Lung (tissue), 11 donors: ENCODE measurements at regions not wholly inside any gene's neighbourhood (a gene's known extent, or its start where the extent isn't known, plus 50 kb on each side); places are given as distances from the start of the nearest gene placed in this dataset.

Experiments
- ATAC-seq: fragments of 200-7000 bp; cut with Tn5 transposase; one replicate; pipeline ENCODE4 v1.9.1; 2020; ENCODE audit warnings: moderate number of reproducible peaks; ENCODE audit not compliant: insufficient read depth, low FRiP score
- DNase-seq, 3 donors: peaks; one replicate each; pipeline ENCODE4 v3.0.0-alpha.2; 2013 to 2017
- H3K27ac ChIP-seq, 2 donors: one replicate each; pipeline ENCODE4 v1.5.1; 2013; ENCODE audit warnings: mild to moderate bottlenecking in 2 of 2, moderate library complexity in 2 of 2, control low read depth in 1 of 2, inconsistent platforms in 1 of 2, low read depth in 1 of 2, low read length in 1 of 2
- H3K27me3 ChIP-seq, 3 donors: one replicate each; pipeline ENCODE4 v1.5.1; 2013; ENCODE audit warnings: low read length in 2 of 3; ENCODE audit not compliant: control insufficient read depth in 3 of 3, insufficient read depth in 3 of 3
- H3K36me3 ChIP-seq, 4 donors: one replicate each; pipeline ENCODE4 v1.5.1; 2013; ENCODE audit warnings: low read length in 4 of 4, mild to moderate bottlenecking in 1 of 4, moderate library complexity in 1 of 4; ENCODE audit not compliant: control insufficient read depth in 4 of 4, insufficient read depth in 4 of 4
- H3K4me1 ChIP-seq, 5 donors: one replicate each; pipeline ENCODE4 v1.5.1; 2013; ENCODE audit warnings: low read length in 5 of 5, mild to moderate bottlenecking in 2 of 5, moderate library complexity in 1 of 5; ENCODE audit not compliant: control insufficient read depth in 5 of 5, insufficient read depth in 5 of 5
- H3K4me3 ChIP-seq: one replicate; pipeline ENCODE4 v1.5.1; 2013; ENCODE audit warnings: mild to moderate bottlenecking, control low read depth, moderate library complexity
- H3K9ac ChIP-seq, 2 donors: one replicate each; pipeline ENCODE4 v1.5.1; 2013; ENCODE audit warnings: low read length in 2 of 2, control low read depth in 1 of 2; ENCODE audit not compliant: insufficient read depth in 1 of 2
- H3K9me3 ChIP-seq, 4 donors: one replicate each; pipeline ENCODE4 v1.5.1; 2013; ENCODE audit warnings: low read length in 3 of 4, mild to moderate bottlenecking in 1 of 4, moderate library complexity in 1 of 4; ENCODE audit not compliant: control insufficient read depth in 4 of 4, insufficient read depth in 3 of 4
- WGBS, 2 donors: extraction: QIAGEN DNeasy Blood & Tissue Kit; methylation state at CpG; one replicate each; pipeline ENCODE4 v1.1.7; 2013; 5-methylcytosine and 5-hydroxymethylcytosine counted together
- TF ChIP-seq, protein P1 (sequence below): IDR thresholded peaks from 2 replicates; pipeline ENCODE4 v1.5.1; 2012; ENCODE audit warnings: mild to moderate bottlenecking; ENCODE audit errors: control extremely low read depth, extremely low read depth
- donor health status: control.
- donor health status: control.
- donor health status: Bipolar disorder and iron deficiency.
- donor health status: healthy.
- donor health status: DM: yes; HTN: yes; CAD: no.

DNA sequence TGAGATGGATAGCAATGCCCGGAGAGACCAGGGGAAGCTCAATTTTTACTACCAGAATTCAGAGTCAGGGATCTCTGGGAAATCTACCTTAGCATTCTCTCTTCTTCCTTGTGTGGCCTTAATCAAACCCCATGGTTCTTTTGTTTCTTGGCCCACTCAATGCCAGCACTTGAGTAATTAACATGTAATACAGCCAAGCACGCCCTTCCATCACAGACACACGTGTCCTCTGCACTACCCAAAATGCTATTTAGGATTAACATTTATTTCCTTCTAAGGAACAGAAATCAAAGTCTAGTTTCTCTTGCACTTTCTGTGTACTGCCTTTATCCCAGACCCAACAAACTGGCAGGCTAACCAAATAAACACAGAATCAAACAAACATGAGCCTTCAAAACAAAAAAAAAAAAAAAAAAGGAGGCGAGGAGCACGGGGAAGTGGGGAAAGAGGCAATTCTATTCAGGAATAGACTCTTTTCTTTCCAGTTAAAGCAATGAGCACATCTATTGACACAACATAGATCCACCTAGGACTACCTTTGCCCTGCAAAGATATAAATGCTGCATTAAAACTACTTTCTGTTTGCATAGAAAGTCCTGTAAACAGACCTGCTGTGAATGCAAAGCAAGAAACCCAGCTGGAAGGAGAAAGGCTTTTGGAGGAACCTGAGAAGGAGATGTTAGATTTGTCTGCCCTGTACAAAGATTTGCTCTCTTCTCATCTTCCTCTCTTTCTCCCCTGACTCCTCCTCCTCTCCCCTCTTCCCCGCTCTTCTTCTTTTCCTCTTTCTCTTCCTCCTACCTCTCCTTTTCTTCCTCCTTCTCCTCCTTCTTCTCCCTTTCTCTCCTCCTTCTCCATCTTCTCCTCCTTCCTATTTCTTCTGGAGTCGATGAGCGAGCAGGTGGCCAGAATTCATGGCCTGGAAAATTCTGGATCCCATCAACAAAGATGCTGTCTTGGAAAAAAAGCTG is 294.4 kb downstream of the NPIPA8 start:
- DNase-seq (no peak), ATAC-seq (no peak)
- H3K27me3 ChIP-seq = peaks cover 0 to 3% (median 0%) of the 10 kb centered on the region in 3 donors
- H3K36me3 ChIP-seq = no peaks in the 10 kb centered on the region
- no peak overlapping the region for H3K27ac ChIP-seq
- H3K4me3 ChIP-seq = no peak overlapping the region
- TF ChIP-seq, protein P1, sequence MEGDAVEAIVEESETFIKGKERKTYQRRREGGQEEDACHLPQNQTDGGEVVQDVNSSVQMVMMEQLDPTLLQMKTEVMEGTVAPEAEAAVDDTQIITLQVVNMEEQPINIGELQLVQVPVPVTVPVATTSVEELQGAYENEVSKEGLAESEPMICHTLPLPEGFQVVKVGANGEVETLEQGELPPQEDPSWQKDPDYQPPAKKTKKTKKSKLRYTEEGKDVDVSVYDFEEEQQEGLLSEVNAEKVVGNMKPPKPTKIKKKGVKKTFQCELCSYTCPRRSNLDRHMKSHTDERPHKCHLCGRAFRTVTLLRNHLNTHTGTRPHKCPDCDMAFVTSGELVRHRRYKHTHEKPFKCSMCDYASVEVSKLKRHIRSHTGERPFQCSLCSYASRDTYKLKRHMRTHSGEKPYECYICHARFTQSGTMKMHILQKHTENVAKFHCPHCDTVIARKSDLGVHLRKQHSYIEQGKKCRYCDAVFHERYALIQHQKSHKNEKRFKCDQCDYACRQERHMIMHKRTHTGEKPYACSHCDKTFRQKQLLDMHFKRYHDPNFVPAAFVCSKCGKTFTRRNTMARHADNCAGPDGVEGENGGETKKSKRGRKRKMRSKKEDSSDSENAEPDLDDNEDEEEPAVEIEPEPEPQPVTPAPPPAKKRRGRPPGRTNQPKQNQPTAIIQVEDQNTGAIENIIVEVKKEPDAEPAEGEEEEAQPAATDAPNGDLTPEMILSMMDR = no peak
- no peak overlapping the region for H3K9ac ChIP-seq
- no peaks in the 10 kb centered on the region for H3K4me1 ChIP-seq
- no peaks in the 10 kb centered on the region for H3K9me3 ChIP-seq
- WGBS, 2 donors = 51 to 60% methylated on average over 7 to 8 of the region's 8 CpGs

DNA sequence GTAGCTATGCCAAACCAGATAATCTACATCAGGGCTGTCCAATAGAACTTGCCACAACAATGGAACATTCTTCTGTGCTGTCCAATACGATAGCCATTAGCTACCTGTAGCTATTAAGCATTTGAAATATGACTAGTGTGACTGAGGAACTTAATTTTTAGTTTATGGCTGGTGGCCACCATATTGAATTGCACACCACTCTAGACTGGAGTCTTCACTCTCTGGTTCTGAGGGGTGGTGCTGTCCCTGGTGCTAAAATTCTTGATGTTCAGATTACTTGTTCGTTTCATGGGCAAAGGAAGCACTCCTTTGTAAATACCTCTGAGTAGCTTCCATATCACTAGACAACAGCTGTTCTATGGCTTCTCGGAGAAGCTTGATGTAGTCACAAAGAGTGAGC is 296.6 kb downstream of the NPIPA8 start:
- H3K27ac ChIP-seq = no peak overlapping the region
- TF ChIP-seq, protein P1 = no peak
- WGBS, 2 donors = 81 to 85% methylated on average over 3 of the region's 3 CpGs
- H3K27me3 ChIP-seq = no peaks in the 10 kb centered on the region
- H3K4me1 ChIP-seq = no peaks in the 10 kb centered on the region
- DNase-seq = peak in 1 of 3 donors; percentile 14
- no peak for ATAC-seq
- H3K9ac ChIP-seq = no peak overlapping the region
- H3K36me3 ChIP-seq = no peaks in the 10 kb centered on the region
- no peaks in the 10 kb centered on the region for H3K9me3 ChIP-seq
- no peak overlapping the region for H3K4me3 ChIP-seq

DNA sequence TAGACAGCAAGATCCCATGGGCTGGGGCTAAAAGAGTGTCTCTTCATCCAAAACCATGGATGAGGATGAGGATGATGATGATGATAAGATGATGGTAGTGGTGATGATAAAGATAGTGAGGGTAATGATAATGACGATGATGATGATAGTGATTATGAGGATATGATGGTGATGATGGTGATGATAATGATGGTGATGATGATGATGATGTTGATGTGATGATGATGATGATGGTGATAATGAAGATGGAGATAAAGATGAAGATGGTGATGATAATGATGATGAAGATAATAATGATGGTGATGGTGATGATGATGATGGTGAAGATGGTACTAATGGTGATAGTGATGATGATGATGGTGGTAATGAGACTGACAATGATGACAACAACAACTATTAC is 299.5 kb downstream of the NPIPA8 start:
- no peaks in the 10 kb centered on the region for H3K27me3 ChIP-seq
- 91 to 97% methylated on average over 1 of the region's 1 CpG for WGBS, 2 donors
- H3K4me3 ChIP-seq = no peak overlapping the region
- H3K27ac ChIP-seq = no peak overlapping the region
- no peaks in the 10 kb centered on the region for H3K36me3 ChIP-seq
- H3K9ac ChIP-seq = no peak overlapping the region
- H3K4me1 ChIP-seq = no peaks in the 10 kb centered on the region
- DNase-seq = no peak
- TF ChIP-seq, protein P1 = no peak
- no peak for ATAC-seq
- no peaks in the 10 kb centered on the region for H3K9me3 ChIP-seq
